Fibroblast of skin of right biceps (primary cell): ENCODE measurements at regions not wholly inside any gene's neighbourhood (a gene's known extent, or its start where the extent isn't known, plus 50 kb on each side); places are given as distances from the start of the nearest gene placed in this dataset.

ENCODE experiments used
- DNase-seq: peaks from one replicate; pipeline ENCODE4 v3.0.0-alpha.2; 2013

DNA sequence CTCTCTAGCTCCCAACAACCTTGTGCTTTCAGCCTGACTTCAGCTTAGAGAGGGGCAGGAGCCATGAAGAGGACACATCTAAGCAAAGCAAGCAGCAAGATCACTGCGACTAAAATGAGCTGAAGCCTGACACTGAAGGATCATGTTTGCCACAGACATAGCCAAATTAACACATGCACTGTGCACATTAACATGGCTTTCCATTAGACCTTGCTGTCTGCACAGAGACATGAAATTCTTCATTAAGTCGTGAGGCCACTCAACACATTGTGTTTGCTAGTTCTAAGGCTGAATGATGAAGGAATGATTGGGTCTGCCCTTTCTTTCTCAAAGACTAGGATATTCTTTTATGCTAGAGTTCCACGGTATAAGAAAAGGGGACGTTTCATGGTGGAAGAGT is 558.3 kb upstream of the PSMD7 start:
- DNase-seq = no peak

DNA sequence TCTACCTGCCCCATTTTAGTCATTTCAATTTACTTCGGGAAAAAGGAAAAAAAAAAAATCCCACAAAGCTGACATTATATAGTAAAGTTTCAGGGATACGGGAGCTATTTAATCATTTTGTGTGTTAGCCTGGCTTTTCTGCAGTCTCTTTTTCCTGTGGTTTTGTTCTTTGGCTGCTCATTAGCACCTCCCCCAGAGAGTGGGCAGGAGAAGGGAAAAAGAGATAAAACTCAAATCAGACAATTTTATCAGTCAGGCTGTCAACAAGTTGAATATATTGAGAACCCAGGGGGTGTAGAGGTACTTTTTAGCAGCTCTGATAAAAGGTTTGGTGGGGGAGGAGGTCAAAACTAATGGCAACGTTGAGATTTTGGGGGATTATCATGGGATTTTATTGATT is 559.0 kb upstream of the PSMD7 start:
- no peak for DNase-seq

DNA sequence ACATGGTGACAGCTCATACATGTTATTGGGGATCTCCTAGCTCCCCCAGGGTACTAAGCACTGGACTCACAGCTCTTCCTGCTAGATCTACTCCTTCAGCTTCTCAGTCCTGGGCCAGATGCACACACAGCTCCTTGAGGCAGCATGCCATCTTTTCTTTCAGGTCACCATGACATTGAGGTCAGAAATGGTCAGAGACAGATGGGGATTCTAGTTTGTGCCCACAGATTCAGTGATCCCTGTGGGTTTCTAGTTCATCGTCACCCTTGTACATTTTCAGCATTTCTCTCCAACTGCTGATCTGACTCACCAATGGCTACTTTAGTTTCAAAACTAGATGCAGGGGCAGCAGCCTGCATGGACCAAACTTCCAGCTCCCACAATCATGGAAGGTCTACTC is 560.7 kb upstream of the PSMD7 start:
- DNase-seq = no peak

DNA sequence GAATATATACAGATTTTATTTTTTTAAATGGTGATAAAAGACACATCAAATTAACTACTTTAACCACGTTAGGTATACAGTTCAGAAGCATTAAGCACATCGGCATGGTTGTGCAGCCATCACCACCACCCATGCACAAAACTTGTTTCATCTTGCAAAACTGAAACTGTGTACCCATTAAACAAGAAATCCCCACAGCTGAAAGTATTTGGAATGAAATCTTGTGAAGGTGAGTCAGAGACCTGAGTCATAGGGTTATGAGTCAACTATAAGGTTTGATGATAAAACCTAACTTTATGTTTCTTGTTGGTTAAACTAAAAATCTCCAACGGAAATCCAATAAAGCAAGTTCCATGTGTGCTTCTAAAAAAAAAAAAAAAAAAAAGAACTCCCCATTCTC is 561.6 kb upstream of the PSMD7 start:
- DNase-seq = peak; percentile 81

DNA sequence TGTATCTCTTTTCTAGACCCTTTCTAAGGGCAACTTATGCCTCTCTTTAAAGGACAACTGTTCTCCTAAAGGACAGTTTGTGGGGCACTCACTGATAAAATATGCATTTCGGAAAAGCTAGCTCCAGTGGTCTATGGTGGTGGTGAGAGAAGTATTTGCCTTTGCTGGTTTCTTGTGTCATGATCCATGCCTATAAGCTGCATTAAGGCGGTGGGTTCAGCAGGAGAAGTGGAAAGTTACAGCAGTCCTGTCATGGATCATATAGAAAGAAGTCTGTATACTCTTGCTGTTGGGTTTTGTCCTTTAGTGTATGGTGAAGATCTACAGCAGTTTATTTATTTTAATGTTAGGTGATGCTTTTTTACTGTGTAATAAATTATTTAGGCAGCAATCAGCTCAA is 563.9 kb upstream of the PSMD7 start:
- no peak for DNase-seq

DNA sequence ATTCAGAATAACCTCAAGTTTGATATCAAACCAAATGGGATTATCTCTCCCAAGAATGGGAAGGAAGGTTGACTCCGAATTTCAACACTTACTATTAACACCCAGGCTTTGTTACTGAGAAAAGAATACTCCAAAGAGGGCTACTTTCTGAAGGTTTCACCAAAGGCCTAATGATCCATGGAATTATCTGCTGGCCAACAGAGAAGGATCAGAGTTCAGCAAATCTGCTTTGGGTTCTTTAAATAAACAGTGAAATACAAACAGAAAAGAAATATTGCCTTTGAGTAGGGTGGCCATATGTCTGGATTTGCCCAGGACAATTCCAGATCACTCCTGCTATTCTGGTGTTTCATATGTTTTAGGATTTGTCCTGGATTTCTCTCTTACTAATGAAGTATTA is 564.5 kb upstream of the PSMD7 start:
- DNase-seq = no peak

DNA sequence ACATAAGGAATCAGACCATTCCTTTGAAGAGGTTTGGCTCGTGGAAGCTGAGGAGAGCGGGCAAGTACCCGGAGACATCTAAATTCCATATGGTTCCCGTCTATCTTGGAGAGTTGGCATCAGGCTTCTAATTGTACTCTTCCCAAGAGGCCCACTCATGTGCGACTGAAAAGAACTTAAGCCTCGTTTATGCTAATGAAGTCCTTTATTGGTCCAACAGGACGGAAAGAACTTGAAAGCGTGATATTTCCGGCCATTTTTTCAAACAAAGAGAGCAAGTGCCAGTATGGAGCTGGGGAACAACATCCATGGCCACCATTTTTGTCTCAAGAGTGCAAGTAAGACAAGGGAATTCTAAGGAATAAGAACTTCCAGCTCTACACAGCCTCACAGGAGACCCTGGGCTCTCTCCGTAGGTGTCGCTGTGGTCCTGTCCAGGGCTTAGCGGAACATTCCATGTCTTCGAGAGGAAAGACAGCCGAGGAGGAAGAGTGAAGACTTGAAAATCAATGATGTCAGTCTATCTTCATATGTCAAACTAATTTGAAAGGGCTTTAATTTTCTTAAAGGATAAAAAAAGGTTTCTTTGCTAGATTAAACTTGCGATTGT is 566.0 kb upstream of the PSMD7 start:
- DNase-seq = no peak

DNA sequence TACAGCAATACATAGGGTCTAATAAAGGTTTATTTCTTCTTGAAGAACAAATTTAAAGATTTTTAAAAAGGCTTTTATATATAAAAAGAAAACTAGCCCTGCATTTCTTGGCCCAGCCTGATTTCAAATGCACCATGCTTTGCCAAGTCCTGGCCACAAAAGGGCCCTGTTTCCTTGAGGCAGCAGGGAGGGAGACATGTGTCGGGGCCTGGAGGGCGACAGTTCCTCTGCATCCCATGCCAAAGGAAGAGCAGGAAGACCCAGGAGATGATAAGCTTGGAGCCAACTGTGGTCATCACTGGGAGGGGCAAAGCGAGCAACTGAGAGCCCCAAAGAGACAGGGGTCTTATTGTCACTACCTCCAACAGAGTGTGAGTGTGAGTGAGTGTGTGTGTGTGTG is 571.5 kb upstream of the PSMD7 start:
- no peak for DNase-seq

DNA sequence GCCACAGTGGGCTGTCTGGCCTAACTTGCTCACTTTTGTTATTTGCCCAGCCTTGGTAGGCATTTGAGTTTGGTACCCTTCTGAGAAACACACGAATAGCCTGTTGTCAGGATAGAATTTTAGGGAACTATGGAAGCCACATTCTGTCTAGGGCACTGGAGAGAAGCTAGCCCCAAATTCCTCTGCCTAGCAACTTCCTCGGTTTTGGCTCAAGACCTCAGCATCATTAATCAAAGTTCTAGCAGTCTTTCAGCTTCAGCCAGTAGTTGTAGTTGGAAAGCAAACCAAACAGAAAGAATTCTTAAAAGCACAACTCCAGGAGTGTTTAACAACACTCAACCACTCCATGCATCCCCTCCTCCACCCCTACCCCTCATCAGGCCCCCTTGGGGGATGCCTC is 572.1 kb upstream of the PSMD7 start:
- DNase-seq = no peak

DNA sequence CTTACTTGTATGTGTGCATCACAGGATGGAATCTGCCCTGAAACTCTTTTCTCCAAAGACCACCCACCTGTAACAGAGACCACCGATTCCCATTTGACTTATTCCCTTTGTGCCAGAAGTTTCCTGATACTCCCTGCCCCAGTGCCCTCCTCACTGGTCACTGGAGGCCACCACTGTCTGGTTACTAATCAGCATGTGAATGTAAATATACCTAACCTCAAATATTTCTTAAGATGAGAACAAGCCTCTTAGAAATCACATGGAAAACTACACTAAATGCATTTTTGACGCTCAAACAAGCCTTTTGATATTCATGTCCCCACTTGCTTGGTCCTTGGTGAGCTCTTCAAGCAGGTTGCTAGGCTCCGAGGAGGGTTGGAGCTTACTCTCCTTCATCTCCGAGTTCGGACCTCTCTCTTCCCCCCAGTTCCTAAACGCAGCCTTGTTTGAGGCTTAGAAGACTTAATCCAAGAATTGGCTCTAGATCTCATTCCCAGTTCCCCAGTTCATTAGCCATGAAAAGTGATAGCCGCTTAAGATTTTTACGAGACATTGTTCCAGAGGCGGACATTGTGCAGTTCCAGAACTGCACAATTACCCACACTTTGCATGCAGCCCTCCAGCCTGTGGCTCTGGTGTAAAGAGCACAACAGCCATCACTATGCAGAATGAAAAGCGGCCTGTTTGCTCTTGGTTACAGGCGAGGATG is 579.2 kb upstream of the PSMD7 start:
- no peak for DNase-seq

DNA sequence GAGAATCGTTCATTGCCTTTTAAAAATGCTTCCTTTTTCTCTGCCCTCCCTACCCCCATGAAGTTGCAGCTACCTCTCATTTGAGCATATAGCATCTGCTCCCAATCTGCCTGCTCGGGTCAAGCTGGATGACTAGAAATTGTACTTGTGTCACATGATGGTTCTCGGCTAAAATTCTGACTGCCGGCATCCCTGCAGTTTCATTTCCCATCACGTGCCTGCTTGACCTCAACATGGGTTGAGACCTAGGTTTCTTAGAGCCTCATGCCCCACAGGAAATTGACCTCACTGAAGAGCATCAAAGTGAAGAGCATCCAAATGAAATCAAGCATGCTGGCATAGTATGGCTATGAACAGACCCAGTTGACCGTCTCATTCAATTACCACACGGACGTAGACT is 581.6 kb upstream of the PSMD7 start:
- DNase-seq = no peak

DNA sequence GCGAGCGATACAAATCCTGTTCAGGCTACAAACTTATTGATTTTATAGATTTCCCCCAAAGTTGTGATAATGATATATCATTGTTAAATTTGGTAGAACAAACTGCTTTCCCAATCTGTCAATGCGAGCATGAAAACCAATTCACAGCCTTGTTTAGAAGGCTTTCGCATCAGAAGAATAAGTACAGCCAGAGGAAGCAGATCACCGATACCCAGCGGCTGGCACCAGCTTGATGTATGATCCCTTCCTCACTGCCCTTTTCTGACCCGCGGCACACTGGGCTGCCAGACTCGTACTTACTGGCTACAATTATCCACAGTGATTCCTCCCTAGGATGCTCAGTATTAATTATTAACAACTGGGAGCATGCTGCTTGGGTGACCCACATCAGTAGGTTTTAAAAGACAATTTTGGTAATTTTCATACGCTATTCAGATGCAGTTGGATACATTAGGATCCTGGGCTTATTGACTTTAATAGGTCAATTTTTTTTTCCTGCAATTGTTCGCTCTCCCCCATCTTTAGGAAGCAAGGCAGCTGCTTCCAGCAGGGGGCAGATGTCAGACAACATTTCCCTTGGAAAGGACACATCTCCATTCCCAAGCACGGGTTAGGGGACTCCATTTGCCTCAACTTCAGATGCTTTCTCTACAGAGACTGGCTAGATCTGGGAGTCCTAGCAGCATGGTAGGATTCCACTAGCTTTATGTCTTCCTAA is 582.7 kb upstream of the PSMD7 start:
- peak; percentile 49 for DNase-seq

DNA sequence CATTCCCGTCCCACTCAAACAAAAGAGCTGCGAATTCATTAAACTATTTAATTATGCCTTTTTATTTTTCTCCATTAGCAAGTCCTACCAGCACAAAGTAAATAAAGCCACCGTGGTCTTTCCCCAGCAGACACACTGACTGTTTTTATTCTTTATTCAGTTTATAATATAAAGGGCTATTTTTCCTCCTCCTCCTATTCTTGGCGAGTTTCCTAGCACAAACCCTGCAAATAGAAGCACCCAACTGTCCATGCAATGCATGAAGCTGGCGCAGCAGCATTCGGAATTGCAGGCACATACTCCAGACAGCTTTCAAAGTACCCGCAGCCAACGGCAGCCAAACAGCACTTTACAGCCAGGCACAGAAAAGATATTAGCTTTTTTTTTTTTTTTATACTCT is 583.4 kb upstream of the PSMD7 start:
- DNase-seq = no peak

DNA sequence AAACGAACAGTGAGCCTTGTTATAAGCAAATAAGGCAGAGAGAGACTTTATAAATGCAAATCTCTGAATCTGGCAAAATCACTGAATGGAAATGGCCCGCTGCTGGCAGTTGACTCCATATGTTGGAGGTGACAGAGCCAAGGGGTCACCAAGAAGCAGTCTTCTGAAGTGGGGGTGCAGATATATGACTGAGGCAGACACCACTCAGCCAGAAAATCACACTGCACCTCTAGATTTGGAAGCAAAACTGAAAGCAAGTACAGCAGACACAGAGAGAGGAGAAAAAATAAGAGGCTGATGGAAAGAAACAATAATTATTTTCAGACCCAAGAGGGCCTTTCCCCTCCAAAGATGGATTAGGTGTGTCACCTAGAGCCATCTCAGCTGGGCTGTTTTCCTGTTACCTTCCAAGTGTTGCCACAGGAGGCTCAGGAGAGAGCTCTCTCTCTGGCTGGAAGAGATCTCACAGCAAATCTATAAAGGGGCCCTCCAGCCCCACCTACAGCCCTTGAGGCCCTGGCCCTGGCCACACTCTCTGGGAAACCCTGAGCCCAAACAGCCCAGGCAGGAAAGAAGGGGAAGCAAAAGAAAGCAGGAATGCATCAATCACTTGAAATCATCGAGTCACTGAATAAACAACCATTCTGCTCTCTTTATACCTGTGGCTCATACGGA is 585.1 kb upstream of the PSMD7 start:
- DNase-seq = no peak

DNA sequence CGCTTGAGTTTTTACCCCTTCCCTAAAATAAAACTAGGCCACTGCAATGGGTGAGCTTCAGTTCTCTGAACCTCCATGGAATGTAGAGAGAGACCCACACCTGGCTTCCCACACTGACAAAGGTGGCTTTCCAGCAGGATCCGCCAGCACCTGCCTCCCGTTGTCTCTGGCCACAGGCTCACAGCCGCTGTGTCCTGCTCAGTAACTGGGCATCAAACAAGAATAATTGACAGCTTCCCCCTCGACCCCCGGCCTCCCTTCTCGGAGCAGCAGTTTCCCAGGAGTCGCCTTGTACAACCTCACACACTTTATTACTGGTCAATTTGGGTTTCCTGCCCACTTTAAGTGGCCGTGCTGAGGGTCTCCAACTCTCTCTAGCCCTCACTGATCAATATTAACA is 586.1 kb upstream of the PSMD7 start:
- DNase-seq = no peak

DNA sequence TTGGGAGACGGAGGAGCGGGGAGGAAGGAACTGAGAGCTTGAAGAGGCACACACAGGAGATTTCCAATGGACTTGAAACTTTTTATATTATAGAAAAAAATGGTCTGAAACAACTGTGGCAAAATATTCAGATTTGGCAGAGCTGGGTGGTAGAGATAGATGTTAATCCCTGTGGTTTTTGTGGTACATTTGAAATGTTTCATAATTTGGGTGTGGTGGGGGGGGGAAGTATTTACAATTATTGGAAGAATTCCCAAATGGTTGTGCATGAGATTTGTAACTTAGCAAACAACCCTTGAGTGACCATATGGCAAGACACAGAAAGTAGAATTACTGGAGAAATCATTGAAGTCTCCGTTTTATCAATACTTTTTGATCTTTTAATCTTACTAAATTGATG is 588.8 kb upstream of the PSMD7 start:
- no peak for DNase-seq

DNA sequence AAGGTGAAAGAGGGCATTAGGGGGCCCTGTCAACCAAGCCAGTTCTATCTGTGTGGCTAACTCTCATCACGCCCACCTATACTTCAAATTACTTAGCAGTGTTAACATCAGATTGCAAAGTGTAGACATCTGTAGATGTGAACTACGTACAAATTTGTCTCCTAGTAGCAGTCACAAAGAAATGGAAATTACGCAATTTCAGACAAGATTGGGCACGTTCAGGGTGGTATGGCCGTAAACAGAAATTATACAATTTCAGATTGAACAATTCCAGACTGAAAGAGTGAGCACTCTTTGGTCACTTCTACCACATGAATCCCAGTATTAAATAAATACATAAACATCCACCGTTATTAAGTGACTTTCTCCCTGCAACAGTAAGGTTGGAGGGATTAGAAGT is 592.7 kb upstream of the PSMD7 start:
- no peak for DNase-seq

DNA sequence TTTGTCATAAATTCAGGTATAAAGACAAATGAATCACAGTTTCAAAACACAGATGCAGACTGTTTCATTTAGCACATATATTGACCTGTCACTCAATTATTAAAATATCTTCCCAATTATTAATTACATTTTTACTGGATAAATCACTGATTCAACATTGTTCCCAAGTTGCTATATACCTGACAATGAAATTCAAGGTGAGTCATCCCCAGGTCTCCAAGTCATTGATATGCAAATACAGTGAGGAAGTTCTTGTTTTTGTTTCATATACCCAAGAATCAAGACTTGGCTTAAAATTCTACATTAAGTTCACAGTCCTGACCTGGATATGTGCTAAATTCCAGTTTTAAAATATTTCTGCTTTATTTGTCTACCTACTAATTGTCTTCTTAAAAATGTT is 599.3 kb upstream of the PSMD7 start:
- DNase-seq = no peak

DNA sequence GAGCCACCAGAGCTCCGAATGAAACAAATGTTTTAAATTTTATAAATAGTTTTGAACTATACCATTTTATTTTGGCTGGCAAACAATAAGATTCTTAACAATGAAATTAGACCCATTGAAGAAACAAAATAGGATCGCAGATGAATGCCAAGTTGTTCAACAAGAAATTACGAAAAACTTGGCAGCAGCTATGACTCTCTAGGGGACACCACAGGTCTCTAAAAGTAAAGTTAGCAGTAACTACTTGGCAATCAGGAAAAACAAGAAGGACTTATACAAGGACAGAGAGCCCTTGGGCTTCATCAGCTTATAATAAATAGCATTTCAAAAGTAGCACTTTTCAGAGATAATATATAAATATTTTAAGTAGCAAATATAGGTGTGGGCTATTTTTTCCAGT is 603.8 kb upstream of the PSMD7 start:
- no peak for DNase-seq

DNA sequence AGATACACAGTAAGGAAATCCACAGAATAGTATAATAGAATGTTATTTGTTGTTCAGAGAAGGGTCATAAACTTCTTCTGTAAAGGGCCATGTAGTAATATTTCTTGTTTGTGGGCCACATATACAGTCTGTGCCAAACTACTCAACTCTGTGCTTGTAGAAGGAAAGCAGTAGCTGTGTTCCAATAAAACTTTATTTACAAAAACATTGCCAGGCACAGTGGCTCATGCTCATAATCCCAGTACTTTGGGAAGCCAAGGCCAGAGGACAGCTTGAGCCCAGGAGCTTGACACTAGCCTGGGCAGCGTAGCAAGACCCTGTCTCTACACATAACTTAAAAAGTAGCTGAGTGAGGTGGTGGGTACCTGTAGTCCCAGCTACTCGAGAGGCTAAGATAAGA is 612.8 kb upstream of the PSMD7 start:
- DNase-seq = no peak

DNA sequence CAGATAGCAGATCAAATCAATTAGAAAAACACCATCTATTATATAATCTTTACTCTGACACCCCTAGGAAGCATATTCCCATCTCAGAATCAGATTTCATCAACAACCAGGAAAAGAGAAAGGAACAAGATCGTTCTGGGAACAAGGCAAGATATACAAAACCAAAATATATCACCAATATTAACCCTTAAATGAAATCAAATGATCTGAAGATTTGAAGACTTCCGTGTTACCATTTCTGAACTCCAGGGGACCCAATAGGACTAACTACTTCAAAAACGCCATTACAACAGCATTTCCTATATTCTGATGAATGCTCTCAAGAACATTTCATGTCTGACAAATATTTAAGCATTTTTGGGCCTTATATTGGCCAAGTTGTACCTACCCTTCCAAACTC is 624.2 kb upstream of the ZFHX3 start:
- no peak for DNase-seq

DNA sequence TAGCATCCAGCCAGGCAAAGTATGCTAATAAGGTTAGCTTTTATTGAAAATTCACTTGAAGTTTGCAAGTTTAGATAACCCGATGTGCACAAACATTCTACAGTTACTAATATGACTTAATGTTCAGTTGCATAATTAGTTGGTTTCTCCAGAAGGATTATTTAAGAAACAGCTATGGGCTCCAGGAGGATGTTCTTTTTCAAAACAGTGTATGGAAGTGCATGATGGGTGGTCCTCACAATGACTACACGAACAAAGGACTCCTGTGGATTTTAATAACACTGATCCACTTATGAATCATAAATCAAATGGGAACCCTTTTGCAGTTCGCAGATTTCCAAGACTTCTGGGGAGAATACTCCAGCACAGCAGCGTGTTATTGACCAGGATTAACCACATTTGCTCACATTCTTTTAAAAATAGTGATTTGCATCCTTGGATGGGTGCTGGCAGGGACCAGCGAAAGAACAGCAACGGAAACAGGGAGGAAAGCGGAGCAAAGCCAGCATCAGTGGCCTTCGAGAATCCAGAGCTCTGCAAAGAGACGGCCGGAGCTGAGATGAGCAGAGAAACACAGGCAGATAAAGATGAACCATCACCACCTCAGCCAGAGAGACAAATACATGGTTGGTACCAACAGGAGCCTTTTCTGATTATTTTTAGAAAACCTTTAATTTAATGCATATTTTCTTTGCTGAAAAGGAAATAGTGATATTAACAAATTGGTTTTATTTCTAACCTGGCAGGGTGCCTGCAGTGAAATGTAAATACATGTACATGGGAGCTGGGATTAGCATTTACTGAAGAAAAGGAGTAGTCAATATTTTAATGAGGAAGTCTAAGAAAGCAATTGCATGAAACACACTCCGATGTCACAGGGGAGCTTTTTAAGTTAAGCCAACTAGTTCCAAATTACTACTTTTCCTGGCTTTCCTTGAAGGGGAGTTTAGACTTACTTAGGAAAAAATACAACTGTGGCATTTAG is 623.2 kb upstream of the ZFHX3 start:
- no peak for DNase-seq
